Loucy (cell line): ENCODE measurements at regions not wholly inside any gene's neighbourhood (a gene's known extent, or its start where the extent isn't known, plus 50 kb on each side); places are given as distances from the start of the nearest gene placed in this dataset.

ENCODE experiments used
- H2AFZ ChIP-seq: fragments of 200-600 bp; sonication (generic); 2 replicates; pipeline ENCODE4 v1.6.0; 2016; ENCODE audit warnings: antibody characterized with exemption, mild to moderate bottlenecking, low read length, moderate library complexity
- H3F3A ChIP-seq: fragments of 200-600 bp; 2 replicates; pipeline ENCODE4 v1.6.0; 2016; ENCODE audit warnings: antibody characterized with exemption, low read depth, mild to moderate bottlenecking
- H3K27me3 ChIP-seq: fragments of 200-600 bp; sonication (generic); 2 replicates; pipeline ENCODE4 v1.6.1; 2014; ENCODE audit warnings: low read length, mild to moderate bottlenecking; ENCODE audit not compliant: insufficient read depth, poor library complexity, severe bottlenecking
- H3K36me3 ChIP-seq: fragments of 200-600 bp; sonication (generic); 2 replicates; pipeline ENCODE4 v1.6.1; 2016; ENCODE audit warnings: low read length; ENCODE audit not compliant: insufficient read depth
- H3K4me1 ChIP-seq: fragments of 200-600 bp; sonication (generic); 2 replicates; pipeline ENCODE4 v1.5.1; 2014; ENCODE audit warnings: low read length, mild to moderate bottlenecking; ENCODE audit not compliant: insufficient read depth, poor library complexity, severe bottlenecking
- H3K4me2 ChIP-seq: fragments of 200-600 bp; sonication (generic); 2 replicates; pipeline ENCODE4 v1.6.0; 2014; ENCODE audit warnings: antibody characterized with exemption, low read length, low read depth, mild to moderate bottlenecking; ENCODE audit not compliant: poor library complexity, severe bottlenecking
- H3K4me3 ChIP-seq: fragments of 200-600 bp; sonication (generic); 2 replicates; pipeline ENCODE4 v1.5.1; 2014; ENCODE audit warnings: low read length, mild to moderate bottlenecking, mixed read lengths; ENCODE audit not compliant: poor library complexity, severe bottlenecking
- H3K79me2 ChIP-seq: fragments of 200-600 bp; sonication (generic); 2 replicates; pipeline ENCODE4 v1.6.1; 2014; ENCODE audit warnings: low read length; ENCODE audit not compliant: insufficient read depth
- H3K9ac ChIP-seq: fragments of 200-600 bp; sonication (generic); 2 replicates; pipeline ENCODE4 v1.6.0; 2014; ENCODE audit warnings: mild to moderate bottlenecking, low read depth, low read length, moderate library complexity; ENCODE audit not compliant: poor library complexity, severe bottlenecking
- H3K9me2 ChIP-seq: fragments of 200-600 bp; sonication (generic); replicated peaks from 2 replicates; pipeline ENCODE4 v1.6.1; 2016; ENCODE audit warnings: low read depth, low read length, mixed read lengths
- H3K9me3 ChIP-seq: fragments of 200-600 bp; sonication (generic); 2 replicates; pipeline ENCODE4 v1.6.1; 2014; ENCODE audit warnings: mild to moderate bottlenecking, antibody characterized with exemption, low read length, low read depth; ENCODE audit not compliant: insufficient read depth
- H4K20me1 ChIP-seq: fragments of 200-600 bp; sonication (generic); 2 replicates; pipeline ENCODE4 v1.6.0; 2014; ENCODE audit warnings: antibody characterized with exemption, low read length, mild to moderate bottlenecking; ENCODE audit not compliant: insufficient read depth, poor library complexity, severe bottlenecking
- CTCF ChIP-seq: fragments of 200-600 bp; sonication (generic); conservative IDR thresholded peaks from 2 replicates; pipeline ENCODE4 v1.5.1; 2014; ENCODE audit warnings: mild to moderate bottlenecking, antibody characterized with exemption, low read length
- EZH2phosphoT487 ChIP-seq: fragments of 200-600 bp; IDR thresholded peaks from 2 replicates; pipeline ENCODE4 v1.6.1; 2018; ENCODE audit warnings: antibody characterized with exemption, mild to moderate bottlenecking, moderate library complexity, borderline replicate concordance

GRCh38 chr6:100173211-100173610, 179.2 kb upstream of the MCHR2 start:
- no peaks in the 10 kb centered on the region for H3K27me3 ChIP-seq
- no peaks in the 10 kb centered on the region for H3K9me2 ChIP-seq
- peaks cover 83% of the 10 kb centered on the region for H3K4me1 ChIP-seq
- no peaks in the 10 kb centered on the region for H3K9me3 ChIP-seq
- peaks cover 14% of the 10 kb centered on the region for H3F3A ChIP-seq
- H3K4me2 ChIP-seq: peak overlapping the region; percentile 82
- TF ChIP-seq EZH2phosphoT487 (no peak), CTCF (no peak)
- H3K79me2 ChIP-seq: no peaks in the 10 kb centered on the region
- H3K36me3 ChIP-seq: no peaks in the 10 kb centered on the region
- H3K9ac ChIP-seq: peak overlapping the region; percentile 85
- no peak overlapping the region for H2AFZ ChIP-seq
- no peaks in the 10 kb centered on the region for H4K20me1 ChIP-seq
- H3K4me3 ChIP-seq: no peak overlapping the region

- Histone ChIP-seq H3K9ac (peak overlapping the region; percentile 85), H3K4me2 (peak overlapping the region; percentile 82), H4K20me1 (no peaks in the 10 kb centered on the region), H3K9me2 (no peaks in the 10 kb centered on the region), H3K79me2 (no peaks in the 10 kb centered on the region), H3K4me1 (peaks cover 87% of the 10 kb centered on the region), H3K36me3 (no peaks in the 10 kb centered on the region), H3K9me3 (no peaks in the 10 kb centered on the region), H2AFZ (no peak overlapping the region), H3K4me3 (peak overlapping the region; percentile 65), H3K27me3 (no peaks in the 10 kb centered on the region), H3F3A (peaks cover 14% of the 10 kb centered on the region)
- no peak for TF ChIP-seq EZH2phosphoT487
- no peak for TF ChIP-seq CTCF
Measured at GRCh38 chr6:100172322-100172713, 178.3 kb upstream of the MCHR2 start.

GRCh38 chr6:100171533-100172321, 177.7 kb upstream of the MCHR2 start:
- Histone ChIP-seq H3K9me2 (no peaks in the 10 kb centered on the region), H3F3A (peaks cover 14% of the 10 kb centered on the region), H3K27me3 (no peaks in the 10 kb centered on the region), H4K20me1 (no peaks in the 10 kb centered on the region), H3K4me3 (peak overlapping the region; percentile 65), H2AFZ (no peak overlapping the region), H3K4me1 (peaks cover 83% of the 10 kb centered on the region), H3K36me3 (no peaks in the 10 kb centered on the region), H3K79me2 (no peaks in the 10 kb centered on the region), H3K4me2 (peak overlapping the region; percentile 82), H3K9me3 (no peaks in the 10 kb centered on the region), H3K9ac (peak overlapping the region; percentile 85)
- TF ChIP-seq EZH2phosphoT487 (no peak), CTCF (no peak)
